Activated CD8-positive, alpha-beta memory T cell treated with anti-CD3 and anti-CD28 coated beads for 4 hours (primary cell): ENCODE measurements at regions not wholly inside any gene's neighbourhood (a gene's known extent, or its start where the extent isn't known, plus 50 kb on each side); places are given as distances from the start of the nearest gene placed in this dataset.

Experiments
- DNase-seq, 2 donors: peaks; one replicate each; pipeline ENCODE4 v3.0.0-alpha.2; 2020; ENCODE audit warnings: low read depth in 2 of 2

DNA sequence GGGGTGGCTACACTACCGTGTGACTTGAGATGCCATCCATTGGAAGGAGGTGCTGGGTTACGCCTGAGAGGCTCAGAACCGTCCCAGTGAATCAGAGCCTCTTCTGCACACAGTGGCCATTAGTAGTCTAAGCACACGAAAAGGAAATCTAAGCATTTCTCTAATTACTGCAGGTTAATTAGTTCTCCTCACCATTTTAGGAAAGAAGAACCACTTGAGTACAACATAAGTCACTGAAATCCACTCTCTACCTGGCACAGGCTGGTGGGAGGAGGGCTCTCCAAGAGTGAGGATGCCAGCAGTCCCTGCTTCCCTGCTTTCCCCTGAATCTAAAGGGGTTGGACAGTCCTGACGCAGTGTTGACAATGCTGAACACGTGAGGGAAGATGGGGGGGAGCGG, 606.3 kb downstream of the NPHP4 start:
- DNase-seq, result no peak

GRCh38 chr1:5385096-5385799, 607.0 kb downstream of the NPHP4 start:
- DNase-seq, result no peak

GRCh38 chr1:5381491-5381890, 610.7 kb downstream of the NPHP4 start:
- DNase-seq, result no peak

DNA sequence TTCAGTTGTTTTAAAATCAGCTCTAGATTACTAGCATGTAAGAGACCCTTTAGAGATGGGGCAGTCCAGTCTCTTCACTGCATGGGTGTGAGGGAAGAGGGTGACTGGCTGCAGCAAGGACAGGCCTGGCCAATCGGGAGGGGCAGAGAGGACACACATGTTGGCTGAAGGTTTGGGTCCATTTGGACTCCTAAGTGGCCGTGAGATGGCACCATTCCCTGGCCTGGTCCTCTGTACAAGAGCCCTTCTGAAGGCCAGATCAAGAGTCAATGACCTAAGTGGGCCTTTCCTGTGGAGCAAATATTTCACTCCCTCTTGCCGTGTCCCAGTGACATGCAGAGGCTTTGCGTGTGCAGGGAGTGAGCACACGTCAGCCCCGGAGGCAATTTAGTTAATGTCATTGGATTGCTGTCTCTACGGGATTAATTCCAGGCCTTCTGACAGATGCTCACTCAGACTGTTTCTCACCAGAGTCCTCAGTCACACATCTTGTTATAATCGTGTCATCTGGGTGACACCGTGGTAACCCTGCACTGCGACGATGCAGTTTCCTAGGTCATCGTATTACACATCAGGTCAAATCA, 613.0 kb downstream of the NPHP4 start:
- no peak for DNase-seq

- DNase-seq, result no peak
Observed at GRCh38 chr1:5376538-5377247, 615.5 kb downstream of the NPHP4 start.

DNA sequence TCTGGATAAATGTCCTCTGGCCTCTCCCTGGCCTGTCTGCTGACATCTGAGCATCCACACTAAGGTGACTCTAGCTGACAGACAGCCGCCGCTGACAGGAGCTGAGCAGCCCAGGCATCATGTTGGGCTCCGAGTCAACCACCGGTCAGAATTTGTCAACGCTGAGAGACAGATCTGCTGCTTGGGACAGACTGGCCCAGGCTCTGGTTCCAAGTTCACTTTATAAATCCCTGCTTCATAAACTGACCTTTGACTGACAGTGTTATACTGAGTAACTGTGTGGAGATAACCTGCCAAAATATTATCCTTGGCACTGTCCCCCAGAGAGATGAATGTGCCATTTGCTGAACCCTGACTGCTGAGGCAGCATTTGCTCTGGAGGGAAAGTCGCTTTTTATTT, 616.7 kb downstream of the NPHP4 start:
- no peak for DNase-seq

- no peak for DNase-seq
Observed at GRCh38 chr1:5374192-5374591, 618.0 kb downstream of the NPHP4 start.

GRCh38 chr1:5373281-5373680, 618.9 kb downstream of the NPHP4 start:
- no peak for DNase-seq

DNA sequence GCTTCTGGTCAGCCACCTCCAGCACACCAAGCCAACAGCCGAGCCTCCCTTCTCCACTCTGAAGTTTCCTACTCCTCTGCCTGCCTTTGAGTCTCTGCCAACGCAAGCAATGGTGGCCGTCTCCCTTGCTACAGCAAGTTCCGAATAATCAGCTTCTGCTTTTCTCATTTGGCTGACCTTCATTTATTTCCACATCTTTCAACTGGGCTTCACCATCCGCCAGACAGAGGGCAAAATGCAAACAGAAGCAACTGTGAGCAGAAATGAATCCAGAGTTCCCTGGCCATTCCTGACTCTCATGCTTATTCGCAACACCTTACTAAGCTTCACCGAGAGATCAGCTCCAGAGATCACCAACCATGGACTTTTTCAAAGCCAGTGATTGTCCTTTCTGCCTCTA, 621.0 kb downstream of the NPHP4 start:
- DNase-seq, result no peak

DNA sequence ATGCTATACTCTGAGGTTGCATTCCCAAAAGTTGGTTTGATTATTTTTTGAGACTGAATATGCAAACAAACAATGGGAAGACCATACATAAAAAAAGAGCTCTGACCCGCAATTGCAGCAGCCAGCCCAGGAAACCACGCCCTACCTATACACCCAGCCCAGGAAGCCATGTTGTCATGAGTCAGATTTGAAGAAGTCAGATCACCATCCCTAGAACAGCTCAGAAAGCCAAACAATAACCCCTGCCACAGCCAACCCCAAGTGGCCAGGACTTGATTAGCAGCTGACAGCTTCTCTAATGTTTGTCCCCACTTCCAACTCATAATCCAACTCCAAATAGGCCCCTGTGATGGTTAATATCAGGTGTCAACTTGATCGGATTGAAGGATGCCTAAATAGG, 621.9 kb downstream of the NPHP4 start:
- no peak for DNase-seq

DNA sequence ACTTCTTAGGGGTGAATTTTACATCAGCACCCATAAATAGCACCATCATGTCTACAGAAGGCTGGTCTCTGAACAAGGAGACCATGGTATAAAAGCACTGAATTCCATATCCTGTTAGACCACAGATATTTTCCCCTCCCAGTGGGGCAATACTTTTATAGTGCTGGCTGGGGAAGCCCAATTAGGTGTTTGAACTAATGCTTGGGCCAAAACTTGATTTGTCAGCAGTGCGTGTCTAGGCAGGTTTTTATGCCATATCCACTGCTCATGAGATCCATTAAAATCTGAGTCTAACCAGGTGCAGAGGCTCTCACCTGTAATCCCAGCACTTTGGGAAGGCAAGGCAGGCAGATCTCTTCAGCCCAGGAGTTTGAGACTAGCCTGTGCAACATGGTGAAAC, 623.0 kb downstream of the NPHP4 start:
- no peak for DNase-seq

- DNase-seq, result no peak
Observed at GRCh38 chr1:5368201-5368600, 624.0 kb downstream of the NPHP4 start.

DNA sequence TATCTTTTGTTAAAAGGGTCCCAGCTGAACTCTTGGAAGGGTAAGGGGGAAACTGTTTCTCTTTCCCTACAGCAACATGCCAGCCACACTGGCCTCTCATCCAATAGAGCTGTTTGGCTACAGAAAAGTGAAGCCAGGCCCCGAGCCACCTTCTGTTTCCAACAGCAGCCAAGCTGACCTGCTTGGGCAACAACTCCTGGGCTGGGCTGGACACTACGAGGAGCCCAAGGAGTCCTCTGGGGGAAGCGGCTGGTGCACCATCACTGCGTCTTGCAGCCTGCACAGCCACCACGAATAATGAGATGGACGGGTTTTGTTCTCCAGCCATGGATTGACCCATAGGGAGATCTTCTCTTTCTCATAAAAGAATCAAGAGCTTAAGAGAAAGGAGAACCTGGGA, 624.9 kb downstream of the NPHP4 start:
- no peak for DNase-seq

DNA sequence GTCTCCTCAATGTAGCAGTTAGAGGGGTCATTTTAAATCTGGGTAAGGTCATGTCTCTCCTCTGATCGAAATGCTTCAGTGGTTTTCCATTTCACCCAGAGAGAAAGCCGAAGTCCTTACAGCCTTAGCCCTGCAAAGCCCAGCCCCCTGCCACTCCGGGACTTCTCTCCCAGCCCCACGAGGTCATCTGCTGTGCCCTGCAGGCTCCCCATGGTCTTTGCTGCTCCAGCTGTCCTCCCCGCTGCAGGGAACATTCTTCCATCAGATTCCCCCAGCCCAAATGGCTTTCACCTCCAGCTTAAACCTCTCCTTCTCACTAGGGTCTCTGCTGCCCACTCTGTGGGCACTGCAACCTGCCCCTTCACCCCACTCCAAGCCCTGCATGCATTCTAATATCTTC, 626.5 kb downstream of the NPHP4 start:
- DNase-seq, result no peak

DNA sequence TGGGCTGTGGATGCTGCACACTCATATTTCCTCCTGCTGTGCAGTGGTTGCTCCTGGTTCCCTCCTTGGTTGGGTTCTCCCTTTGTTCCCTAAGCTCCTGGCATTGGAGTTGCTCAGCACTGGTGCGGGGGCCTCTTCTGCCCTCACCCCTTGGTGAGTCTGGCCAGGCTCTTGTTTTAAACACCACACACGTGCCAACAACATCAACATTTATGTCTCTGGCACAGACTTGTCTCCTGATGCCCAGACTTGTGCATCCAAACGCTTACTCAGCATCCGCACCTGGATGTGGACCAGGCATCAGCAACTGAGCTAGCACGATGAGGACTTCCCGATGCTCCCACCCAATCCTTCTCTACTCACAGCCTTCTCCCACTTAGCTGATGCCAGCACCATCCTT, 627.6 kb downstream of the NPHP4 start:
- DNase-seq, result no peak

DNA sequence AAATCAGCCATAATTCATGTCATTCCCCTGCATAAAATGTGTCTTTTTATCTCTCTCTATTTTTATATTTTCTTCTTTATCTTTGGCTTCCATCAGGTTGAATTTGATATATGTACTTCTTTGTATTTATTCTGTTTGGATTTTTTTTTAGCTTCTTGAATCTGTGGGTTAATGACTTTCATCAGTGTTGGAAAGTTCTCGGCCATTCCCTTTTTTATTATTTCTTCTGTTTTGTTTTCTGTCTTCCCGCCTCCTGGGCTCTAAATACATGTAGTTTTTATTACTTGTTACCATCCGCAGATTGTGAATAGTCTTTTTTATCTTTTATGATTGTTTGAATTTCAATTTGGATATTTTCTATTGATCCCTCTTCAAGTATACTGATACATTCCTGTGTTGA, 637.5 kb downstream of the NPHP4 start:
- DNase-seq, result no peak

DNA sequence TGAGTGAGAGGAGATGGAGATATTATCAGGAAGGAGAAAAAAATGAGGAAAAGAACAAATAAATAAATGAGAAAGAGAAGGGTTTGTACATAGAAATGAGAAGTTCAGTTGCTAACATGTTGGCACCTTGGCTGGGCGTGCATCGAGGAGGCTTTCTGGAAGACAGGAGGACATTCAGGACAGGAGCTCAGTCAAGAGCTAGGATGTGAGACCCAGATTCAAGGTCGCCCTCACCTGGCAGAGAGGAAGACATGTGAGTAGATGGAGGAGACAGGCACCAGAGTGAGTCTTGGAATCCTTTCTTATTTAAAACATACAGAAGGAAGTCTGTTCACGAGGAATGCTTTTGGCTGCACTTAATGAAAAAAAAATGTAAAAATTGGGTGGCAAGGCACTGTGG, 640.9 kb downstream of the NPHP4 start:
- no peak for DNase-seq

DNA sequence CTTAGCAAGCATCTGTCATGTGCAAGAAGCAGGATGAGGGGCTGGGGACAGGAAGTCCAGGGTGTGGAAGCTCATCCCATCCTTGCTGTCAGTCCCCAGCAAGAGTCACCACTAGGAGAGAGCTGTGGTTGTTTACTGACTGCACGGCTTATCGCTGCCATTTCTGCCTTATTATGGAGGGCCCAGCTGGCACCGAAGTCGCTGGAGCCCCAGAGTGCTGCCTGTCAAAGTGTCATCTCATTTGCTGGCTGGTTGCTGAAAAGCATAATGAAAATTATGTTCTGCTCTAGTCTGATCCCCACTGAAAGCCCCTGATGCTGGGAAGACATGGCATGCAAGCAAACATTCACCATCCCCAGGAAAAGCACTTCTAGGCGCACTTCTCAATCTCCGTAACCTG, 642.7 kb downstream of the NPHP4 start:
- no peak for DNase-seq

GRCh38 chr1:5348732-5349465, 643.3 kb downstream of the NPHP4 start:
- DNase-seq, result no peak

GRCh38 chr1:5347726-5348125, 644.5 kb downstream of the NPHP4 start:
- no peak for DNase-seq

DNA sequence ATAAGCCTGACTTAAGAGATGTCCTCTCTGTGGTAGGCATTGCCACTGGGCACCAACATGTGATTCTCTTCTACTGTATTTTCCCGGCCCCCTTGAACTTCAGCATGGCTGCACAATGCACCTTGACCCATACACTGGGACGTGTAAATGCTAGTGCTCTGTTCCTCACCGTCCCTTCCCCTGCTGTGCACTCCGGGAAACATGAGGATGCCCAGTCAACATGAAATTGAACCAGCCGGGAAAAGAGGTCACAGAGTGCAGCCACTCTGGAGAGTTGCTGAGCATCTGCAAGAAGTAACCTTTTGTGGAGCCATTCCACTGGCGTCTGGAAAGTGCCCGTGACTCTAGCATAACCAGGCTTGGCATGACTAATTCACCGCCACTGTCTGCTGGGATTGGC, 646.7 kb downstream of the NPHP4 start:
- no peak for DNase-seq

DNA sequence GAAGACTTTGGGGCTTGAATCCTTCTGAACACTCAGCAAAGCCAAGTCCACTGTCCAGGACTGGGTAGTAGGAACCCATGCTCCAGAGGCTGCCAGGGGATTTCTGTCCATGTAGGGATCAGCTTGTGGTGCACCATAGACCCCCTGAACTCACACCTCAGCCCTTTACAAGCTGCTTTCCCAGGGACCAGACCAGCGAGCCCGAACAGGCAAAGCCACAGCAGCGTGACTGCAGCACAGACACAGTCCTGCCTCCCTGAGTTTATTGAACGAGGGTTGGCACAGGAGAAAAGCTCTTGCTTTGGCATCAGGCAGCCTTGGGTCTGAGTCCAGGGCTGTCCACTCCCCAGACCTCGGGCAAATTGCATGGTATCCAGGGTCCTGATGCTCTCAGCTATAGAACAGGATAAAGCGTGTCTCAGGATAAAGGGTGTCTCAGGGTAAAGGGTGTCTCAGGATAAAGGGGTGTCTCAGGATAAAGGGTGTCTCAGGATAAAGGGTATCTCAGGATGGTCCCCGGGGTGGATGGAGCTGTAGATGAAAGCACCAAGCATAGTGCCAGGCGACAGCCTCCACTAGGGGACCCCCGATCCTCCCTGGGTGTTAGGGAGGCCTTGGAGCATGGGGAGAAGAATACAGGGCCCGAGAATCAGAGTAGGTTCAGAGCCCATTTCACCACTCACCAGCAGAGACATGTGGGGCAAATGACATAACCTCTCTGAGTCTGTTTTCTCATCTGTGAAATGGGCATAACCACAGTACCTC, 648.8 kb downstream of the NPHP4 start:
- DNase-seq, result no peak
